GM10248 (cell line): ENCODE measurements at regions not wholly inside any gene's neighbourhood (a gene's known extent, or its start where the extent isn't known, plus 50 kb on each side); places are given as distances from the start of the nearest gene placed in this dataset.
"Not testable (repeated sequence)": the region's sequence is repeated elsewhere in the genome, so short reads cannot be mapped to it uniquely, and the experiment has no call there.

Source experiments
- CTCF ChIA-PET: fragments of 300-600 bp; sonication (Branson Sonifier 250); formaldehyde crosslinking; extraction: SDS; loops from one replicate; lab custom pipeline; 2021; ENCODE audit warnings: antibody characterized with exemption; lab: Yijun Ruan, JAX
- POLR2A ChIA-PET: fragments of 350-650 bp; sonication (Branson Sonifier 250); formaldehyde crosslinking; extraction: SDS; loops from one replicate; lab custom pipeline; 2020; ENCODE audit warnings: antibody characterized with exemption; lab: Yijun Ruan, JAX
- DNase-seq: peaks from one replicate; pipeline ENCODE4 v3.0.0; 2012; ENCODE audit errors: extremely low spot score
- CTCF ChIP-seq: IDR thresholded peaks from 2 replicates; pipeline ENCODE4 v1.5.1; 2012; ENCODE audit warnings: mild to moderate bottlenecking, low read depth; ENCODE audit errors: extremely low read depth, missing control alignments, control extremely low read depth

- DNase-seq, POLR2A ChIA-PET, CTCF ChIA-PET: not testable (repeated sequence)
Observed at GRCh38 chr20:26058446-26058845, 361.8 kb upstream of the ZNF337 start.

- CTCF ChIA-PET, POLR2A ChIA-PET, DNase-seq: not testable (repeated sequence)
Observed at GRCh38 chr20:26057135-26057752, 360.6 kb upstream of the ZNF337 start.

GRCh38 chr20:26025792-26026191 lies 329.1 kb upstream of the ZNF337 start:
- POLR2A ChIA-PET, DNase-seq, CTCF ChIA-PET: not testable (repeated sequence)

GRCh38 chr20:26010942-26011276 lies 314.3 kb upstream of the ZNF337 start:
- DNase-seq, CTCF ChIA-PET, POLR2A ChIA-PET: not testable (repeated sequence)

GRCh38 chr20:26010224-26010941 lies 313.7 kb upstream of the ZNF337 start:
- DNase-seq, CTCF ChIA-PET, POLR2A ChIA-PET: not testable (repeated sequence)

GRCh38 chr20:26009402-26010223 lies 313.0 kb upstream of the ZNF337 start:
- CTCF ChIA-PET, POLR2A ChIA-PET: not testable (repeated sequence)
- DNase-seq: peak; percentile 45

GRCh38 chr20:26008026-26008425 lies 311.4 kb upstream of the ZNF337 start:
- DNase-seq, CTCF ChIA-PET, POLR2A ChIA-PET: not testable (repeated sequence)

- DNase-seq, CTCF ChIA-PET, POLR2A ChIA-PET: not testable (repeated sequence)
Observed at GRCh38 chr20:26006164-26006563, 309.5 kb upstream of the ZNF337 start.

- POLR2A ChIA-PET: interaction anchor here (0.7 kb wide), 1 partner anchor 14 kb away, joined by 3 read pairs; no protein-coding TSS in a partner anchor
- DNase-seq, CTCF ChIA-PET: not testable (repeated sequence)
Observed at GRCh38 chr20:26003959-26004358, 307.3 kb upstream of the ZNF337 start.

- DNase-seq, POLR2A ChIA-PET, CTCF ChIA-PET: not testable (repeated sequence)
Observed at GRCh38 chr20:25997367-25998038, 300.9 kb upstream of the ZNF337 start.

GRCh38 chr20:25992146-25992545 lies 295.5 kb upstream of the ZNF337 start:
- DNase-seq: no peak
- CTCF ChIA-PET: no interaction called here
- POLR2A ChIA-PET: no interaction called here
- no peak for TF ChIP-seq CTCF

- TF ChIP-seq CTCF: no peak
- no peak for DNase-seq
- CTCF ChIA-PET: no interaction called here
- POLR2A ChIA-PET: no interaction called here
Observed at GRCh38 chr20:25991756-25992130, 295.1 kb upstream of the ZNF337 start.
